T-cell (primary cell): ENCODE measurements at regions not wholly inside any gene's neighbourhood (a gene's known extent, or its start where the extent isn't known, plus 50 kb on each side); places are given as distances from the start of the nearest gene placed in this dataset.

ENCODE experiments used
- ATAC-seq, 4 experiments: fragments of 200-7000 bp in 3 of 4; fragments of 150-1000 bp in 1 of 4; cut with Tn5 transposase; replicated peaks in 1 of 4; 1 replicate in 3 of 4; 2 replicates in 1 of 4; pipeline ENCODE4 v1.10.0; 2021; ENCODE audit warnings: moderate library complexity in 3 of 4, mild to moderate bottlenecking in 2 of 4, moderate number of reproducible peaks in 1 of 4
- CTCF ChIA-PET, 2 donors: fragments of 300-600 bp; sonication (Branson Sonifier 250); formaldehyde crosslinking; loops; one replicate each; lab custom pipeline; 2022; ENCODE audit warnings: antibody characterized with exemption in 2 of 2; lab: Charles Lee
- POLR2A ChIA-PET, 2 donors: fragments of 300-600 bp; sonication (Branson Sonifier 250); formaldehyde crosslinking; loops; one replicate each; lab custom pipeline; 2022; ENCODE audit warnings: antibody characterized with exemption in 2 of 2; lab: Charles Lee
- DNase-seq, 35 experiments: peaks; one replicate each; pipeline versions ENCODE4 v3.0.0 to v3.0.0-alpha.2; 2013 to 2023
- H3K27ac ChIP-seq: one replicate; pipeline ENCODE4 v1.5.1; 2013; ENCODE audit warnings: low read length
- H3K27me3 ChIP-seq, 2 experiments: replicated peaks in 1 of 2; 1 replicate in 1 of 2; 2 replicates in 1 of 2; pipeline versions ENCODE4 v1.6.1 to v1.7.0; 2013; ENCODE audit warnings: low read length in 1 of 2, mixed read lengths in 1 of 2; ENCODE audit not compliant: control insufficient read depth in 2 of 2, insufficient read depth in 2 of 2; ENCODE audit errors: extremely low read depth in 1 of 2
- H3K36me3 ChIP-seq, 2 donors: 1 replicate in 1 of 2; 2 replicates in 1 of 2; pipeline versions ENCODE4 v1.6.1 to v1.7.0; 2013; ENCODE audit warnings: low read length in 1 of 2; ENCODE audit not compliant: control insufficient read depth in 2 of 2, insufficient read depth in 1 of 2; ENCODE audit errors: extremely low read depth in 1 of 2
- H3K4me1 ChIP-seq, 2 experiments: 1 replicate in 1 of 2; 2 replicates in 1 of 2; pipeline versions ENCODE4 v1.6.1 to v1.7.0; 2013; ENCODE audit warnings: low read length in 2 of 2, mixed read lengths in 1 of 2; ENCODE audit not compliant: insufficient read depth in 2 of 2, control insufficient read depth in 1 of 2; ENCODE audit errors: extremely low read depth in 1 of 2
- H3K4me3 ChIP-seq, 2 donors: 1 replicate in 1 of 2; 2 replicates in 1 of 2; pipeline versions ENCODE4 v1.5.1 to v1.7.0; 2013; ENCODE audit warnings: mild to moderate bottlenecking in 2 of 2, low read length in 1 of 2, moderate library complexity in 1 of 2; ENCODE audit not compliant: control insufficient read depth in 1 of 2; ENCODE audit errors: extremely low read depth in 1 of 2
- H3K9me3 ChIP-seq: 2 replicates; pipeline ENCODE4 v1.7.0; 2013
- H3K27ac Mint-ChIP-seq, 2 donors: one replicate each; pipeline ENCODE4 v1.8.0; 2020 to 2021; ENCODE audit warnings: mild to moderate bottlenecking in 2 of 2, mixed read lengths in 2 of 2
- H3K27me3 Mint-ChIP-seq, 2 donors: one replicate each; pipeline ENCODE4 v1.8.0; 2021 to 2022; ENCODE audit warnings: mixed read lengths in 2 of 2
- H3K36me3 Mint-ChIP-seq: one replicate; pipeline ENCODE4 v1.8.0; 2021; ENCODE audit warnings: mixed read lengths
- H3K4me1 Mint-ChIP-seq, 3 donors: one replicate each; pipeline ENCODE4 v1.8.0; 2020 to 2022; ENCODE audit warnings: mixed read lengths in 3 of 3, mild to moderate bottlenecking in 1 of 3
- H3K4me3 Mint-ChIP-seq, 3 donors: one replicate each; pipeline ENCODE4 v1.8.0; 2020 to 2022; ENCODE audit warnings: mild to moderate bottlenecking in 3 of 3, mixed read lengths in 3 of 3, moderate library complexity in 3 of 3
- H3K9me3 Mint-ChIP-seq, 3 donors: one replicate each; pipeline ENCODE4 v1.8.0; 2020 to 2022; ENCODE audit warnings: mixed read lengths in 3 of 3
- WGBS: methylation state at CpG from one replicate; pipeline ENCODE4 v1.1.5; 2013; ENCODE audit warnings: missing lambda C conversion rate; ENCODE audit not compliant: insufficient coverage; 5-methylcytosine and 5-hydroxymethylcytosine counted together

GRCh38 chr5:90158131-90158530 lies 251.4 kb downstream of the CETN3 start:
- CTCF ChIA-PET = no interaction called here
- H3K27ac Mint-ChIP-seq = no peak overlapping the region
- no peak overlapping the region for H3K27ac ChIP-seq
- H3K36me3 Mint-ChIP-seq = no peaks in the 10 kb centered on the region
- WGBS = no CpG with 5 or more reads among the region's 3 CpGs
- H3K9me3 Mint-ChIP-seq = peaks cover 0 to 6% (median 5%) of the 10 kb centered on the region in 3 donors
- H3K4me3 Mint-ChIP-seq = no peak overlapping the region
- H3K4me1 Mint-ChIP-seq = no peaks in the 10 kb centered on the region
- H3K4me3 ChIP-seq = no peak overlapping the region
- H3K36me3 ChIP-seq = no peaks in the 10 kb centered on the region
- no peaks in the 10 kb centered on the region for H3K27me3 ChIP-seq
- peaks cover 0 to 3% of the 10 kb centered on the region in 2 donors for H3K27me3 Mint-ChIP-seq
- POLR2A ChIA-PET = no interaction called here
- H3K4me1 ChIP-seq = no peaks in the 10 kb centered on the region
- no peaks in the 10 kb centered on the region for H3K9me3 ChIP-seq
- DNase-seq (no peak), ATAC-seq (no peak)

DNA sequence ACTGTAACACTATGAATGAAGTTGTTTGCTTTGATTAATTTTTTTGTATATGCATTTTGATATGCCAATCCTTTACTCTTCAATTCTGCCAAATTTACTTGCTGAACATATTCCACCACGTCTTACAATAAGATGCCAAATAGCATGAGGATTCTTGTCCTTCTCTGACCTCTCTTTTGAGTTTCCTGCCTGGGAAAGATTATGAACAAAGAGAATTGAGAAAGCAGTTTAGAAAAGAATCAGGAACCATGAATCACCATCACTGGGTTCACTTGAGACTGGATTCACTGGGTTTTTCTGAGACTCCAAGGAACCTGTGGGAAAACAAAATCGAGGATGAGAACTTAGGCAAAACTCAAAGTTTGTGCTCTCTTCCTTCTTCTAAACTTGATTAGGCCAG lies 256.5 kb downstream of the CETN3 start:
- ChIA-PET POLR2A (no interaction called here), CTCF (interaction anchor here in 1 of 2 donors (0.9 kb wide), 1 partner anchor 12 kb away, joined by 3 read pairs; no protein-coding TSS in a partner anchor)
- ATAC-seq = no peak
- Mint-ChIP-seq H3K27ac (no peak overlapping the region), H3K36me3 (no peaks in the 10 kb centered on the region), H3K27me3 (no peaks in the 10 kb centered on the region), H3K4me3 (no peak overlapping the region), H3K9me3 (peaks cover 3 to 11% (median 11%) of the 10 kb centered on the region in 3 donors), H3K4me1 (no peaks in the 10 kb centered on the region)
- Histone ChIP-seq H3K4me3 (no peak overlapping the region), H3K9me3 (no peaks in the 10 kb centered on the region), H3K4me1 (no peaks in the 10 kb centered on the region), H3K36me3 (no peaks in the 10 kb centered on the region), H3K27ac (no peak overlapping the region), H3K27me3 (no peaks in the 10 kb centered on the region)
- 75% methylated on average over 2 of the region's 2 CpGs for WGBS
- no peak for DNase-seq

- H3K4me3 ChIP-seq = no peak overlapping the region
- DNase-seq (no peak), ATAC-seq (no peak)
- ChIA-PET POLR2A (no interaction called here), CTCF (no interaction called here)
- peaks cover 0 to 1% of the 10 kb centered on the region in 2 donors for H3K27me3 Mint-ChIP-seq
- H3K4me3 Mint-ChIP-seq = no peak overlapping the region
- peaks cover 5 to 12% (median 7%) of the 10 kb centered on the region in 3 donors for H3K9me3 Mint-ChIP-seq
- no peak overlapping the region for H3K27ac ChIP-seq
- H3K9me3 ChIP-seq = no peaks in the 10 kb centered on the region
- no peaks in the 10 kb centered on the region for H3K4me1 ChIP-seq
- H3K4me1 Mint-ChIP-seq = no peaks in the 10 kb centered on the region
- H3K27ac Mint-ChIP-seq = no peak overlapping the region
- H3K27me3 ChIP-seq = no peaks in the 10 kb centered on the region
- H3K36me3 ChIP-seq = no peaks in the 10 kb centered on the region
- 29% methylated on average over 1 of the region's 6 CpGs for WGBS
- no peaks in the 10 kb centered on the region for H3K36me3 Mint-ChIP-seq
Observed at GRCh38 chr5:90144625-90145327, 264.8 kb downstream of the CETN3 start.

DNA sequence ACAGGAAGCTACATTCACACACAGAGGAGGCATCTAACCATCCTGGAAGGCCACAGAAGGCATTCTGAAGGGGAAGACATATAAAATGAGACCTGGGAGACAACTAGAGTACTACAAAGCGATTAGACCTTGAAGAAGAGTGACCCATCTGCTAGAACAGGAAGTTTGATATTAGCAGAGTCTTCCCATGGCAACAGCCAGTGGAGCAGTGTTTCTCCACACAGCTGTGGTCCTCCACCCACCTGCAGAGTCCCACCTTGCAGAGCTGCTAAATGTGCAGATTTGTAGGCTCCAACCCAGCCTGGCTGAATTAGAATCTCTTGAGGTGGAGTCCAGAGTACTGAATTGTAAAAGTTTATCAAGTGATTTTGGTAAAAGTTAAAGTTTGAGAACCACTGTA lies 267.0 kb downstream of the CETN3 start:
- H3K9me3 ChIP-seq = no peaks in the 10 kb centered on the region
- no CpG with 5 or more reads among the region's 1 CpG for WGBS
- DNase-seq (no peak), ATAC-seq (no peak)
- no peaks in the 10 kb centered on the region for H3K4me1 Mint-ChIP-seq
- no peaks in the 10 kb centered on the region for H3K4me1 ChIP-seq
- H3K36me3 ChIP-seq = no peaks in the 10 kb centered on the region
- no peak overlapping the region for H3K27ac Mint-ChIP-seq
- ChIA-PET POLR2A (no interaction called here), CTCF (no interaction called here)
- no peaks in the 10 kb centered on the region for H3K36me3 Mint-ChIP-seq
- H3K27ac ChIP-seq = no peak overlapping the region
- no peak overlapping the region for H3K4me3 ChIP-seq
- no peak overlapping the region for H3K4me3 Mint-ChIP-seq
- H3K9me3 Mint-ChIP-seq = peaks cover 0 to 6% (median 0%) of the 10 kb centered on the region in 3 donors
- no peaks in the 10 kb centered on the region for H3K27me3 ChIP-seq
- H3K27me3 Mint-ChIP-seq = peaks cover 0 to 6% of the 10 kb centered on the region in 2 donors

DNA sequence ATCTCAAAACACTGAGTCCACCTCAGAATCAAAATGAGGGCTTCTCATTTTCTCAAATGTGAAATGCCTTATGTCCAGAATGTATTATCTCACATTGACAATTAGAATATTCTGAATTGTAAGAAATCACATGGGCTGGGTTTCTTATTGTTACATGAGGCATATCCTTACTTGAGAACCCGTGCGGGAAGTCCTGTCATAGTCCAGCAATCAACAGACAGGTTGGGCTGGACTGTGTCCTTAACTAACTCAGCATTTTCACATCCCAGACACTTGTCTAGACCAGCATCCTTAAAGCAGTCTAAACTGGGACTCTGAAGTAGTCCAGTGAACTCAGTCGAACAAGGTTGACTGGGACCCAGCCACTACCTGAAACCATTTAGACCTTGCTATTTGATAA lies 267.6 kb downstream of the CETN3 start:
- H3K27me3 ChIP-seq = no peaks in the 10 kb centered on the region
- no peaks in the 10 kb centered on the region for H3K9me3 ChIP-seq
- no peaks in the 10 kb centered on the region for H3K36me3 ChIP-seq
- H3K4me3 Mint-ChIP-seq = no peak overlapping the region
- H3K27ac Mint-ChIP-seq = no peak overlapping the region
- 100% methylated on average over 2 of the region's 3 CpGs for WGBS
- peaks cover 0 to 6% (median 0%) of the 10 kb centered on the region in 3 donors for H3K9me3 Mint-ChIP-seq
- H3K4me1 ChIP-seq = no peaks in the 10 kb centered on the region
- DNase-seq (no peak), ATAC-seq (no peak)
- ChIA-PET CTCF (no interaction called here), POLR2A (no interaction called here)
- H3K36me3 Mint-ChIP-seq = no peaks in the 10 kb centered on the region
- H3K4me1 Mint-ChIP-seq = no peaks in the 10 kb centered on the region
- no peak overlapping the region for H3K27ac ChIP-seq
- H3K27me3 Mint-ChIP-seq = peaks cover 0 to 6% of the 10 kb centered on the region in 2 donors
- no peak overlapping the region for H3K4me3 ChIP-seq

- POLR2A ChIA-PET = no interaction called here
- H3K27ac Mint-ChIP-seq = no peak overlapping the region
Observed at GRCh38 chr5:90136952-90137528, 272.5 kb downstream of the CETN3 start.

More at GRCh38 chr5:90136952-90137528, 272.5 kb downstream of the CETN3 start:
- CTCF ChIA-PET = no interaction called here
- no peak for ATAC-seq
- DNase-seq = no peak
- H3K4me1 ChIP-seq = no peaks in the 10 kb centered on the region
- H3K27me3 Mint-ChIP-seq = peaks cover 0 to 8% of the 10 kb centered on the region in 2 donors
- no peaks in the 10 kb centered on the region for H3K9me3 ChIP-seq
- no peaks in the 10 kb centered on the region for H3K27me3 ChIP-seq
- H3K4me1 Mint-ChIP-seq = no peaks in the 10 kb centered on the region
- H3K27ac ChIP-seq = no peak overlapping the region
- no peaks in the 10 kb centered on the region for H3K9me3 Mint-ChIP-seq
- no peaks in the 10 kb centered on the region for H3K36me3 Mint-ChIP-seq
- WGBS = 65% methylated on average over 3 of the region's 10 CpGs
- H3K36me3 ChIP-seq = no peaks in the 10 kb centered on the region
- H3K4me3 ChIP-seq = no peak overlapping the region
- H3K4me3 Mint-ChIP-seq = no peak overlapping the region
